ENCODE measurements at regions not wholly inside any gene's neighbourhood (a gene's known extent, or its start where the extent isn't known, plus 50 kb on each side); places are given as distances from the start of the nearest gene placed in this dataset.

DNA sequence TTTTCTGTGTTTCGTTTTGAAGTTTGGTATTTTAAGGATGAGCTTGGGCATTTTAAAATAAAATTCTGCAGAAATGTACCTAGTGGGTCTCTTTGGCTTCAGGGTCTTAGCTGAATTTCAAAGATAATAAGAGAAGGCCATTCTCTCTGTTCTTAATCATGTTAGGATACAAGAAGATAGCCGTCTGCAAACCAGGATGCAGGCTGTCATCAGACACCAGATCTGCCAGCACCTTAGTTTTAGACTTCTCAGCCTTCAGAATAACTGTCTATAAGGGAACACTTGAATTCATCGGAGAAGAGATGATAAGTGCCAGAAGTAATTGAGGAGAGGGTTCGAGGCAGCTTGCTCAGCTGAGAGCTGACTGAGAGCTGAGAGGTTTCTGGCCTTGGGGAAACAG is 202.1 kb downstream of the REEP3 start:
- H3K27me3 ChIP-seq (ENCODE audit: insufficient read depth, low read depth, severe bottlenecking) = no peaks in the 10 kb centered on the region
- no peak for DNase-seq
- no peaks in the 10 kb centered on the region for H3K9me3 ChIP-seq (ENCODE audit: severe bottlenecking)
- no peak overlapping the region for H3K4me3 ChIP-seq (ENCODE audit: low read depth, low read length)
- no peaks in the 10 kb centered on the region for H3K36me3 ChIP-seq
- H3K27ac ChIP-seq = no peak overlapping the region
- TF ChIP-seq, protein P1, sequence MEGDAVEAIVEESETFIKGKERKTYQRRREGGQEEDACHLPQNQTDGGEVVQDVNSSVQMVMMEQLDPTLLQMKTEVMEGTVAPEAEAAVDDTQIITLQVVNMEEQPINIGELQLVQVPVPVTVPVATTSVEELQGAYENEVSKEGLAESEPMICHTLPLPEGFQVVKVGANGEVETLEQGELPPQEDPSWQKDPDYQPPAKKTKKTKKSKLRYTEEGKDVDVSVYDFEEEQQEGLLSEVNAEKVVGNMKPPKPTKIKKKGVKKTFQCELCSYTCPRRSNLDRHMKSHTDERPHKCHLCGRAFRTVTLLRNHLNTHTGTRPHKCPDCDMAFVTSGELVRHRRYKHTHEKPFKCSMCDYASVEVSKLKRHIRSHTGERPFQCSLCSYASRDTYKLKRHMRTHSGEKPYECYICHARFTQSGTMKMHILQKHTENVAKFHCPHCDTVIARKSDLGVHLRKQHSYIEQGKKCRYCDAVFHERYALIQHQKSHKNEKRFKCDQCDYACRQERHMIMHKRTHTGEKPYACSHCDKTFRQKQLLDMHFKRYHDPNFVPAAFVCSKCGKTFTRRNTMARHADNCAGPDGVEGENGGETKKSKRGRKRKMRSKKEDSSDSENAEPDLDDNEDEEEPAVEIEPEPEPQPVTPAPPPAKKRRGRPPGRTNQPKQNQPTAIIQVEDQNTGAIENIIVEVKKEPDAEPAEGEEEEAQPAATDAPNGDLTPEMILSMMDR (IDR thresholded peaks at IDR 0.05; ENCODE audit: low read depth, low read length) = no peak

DNA sequence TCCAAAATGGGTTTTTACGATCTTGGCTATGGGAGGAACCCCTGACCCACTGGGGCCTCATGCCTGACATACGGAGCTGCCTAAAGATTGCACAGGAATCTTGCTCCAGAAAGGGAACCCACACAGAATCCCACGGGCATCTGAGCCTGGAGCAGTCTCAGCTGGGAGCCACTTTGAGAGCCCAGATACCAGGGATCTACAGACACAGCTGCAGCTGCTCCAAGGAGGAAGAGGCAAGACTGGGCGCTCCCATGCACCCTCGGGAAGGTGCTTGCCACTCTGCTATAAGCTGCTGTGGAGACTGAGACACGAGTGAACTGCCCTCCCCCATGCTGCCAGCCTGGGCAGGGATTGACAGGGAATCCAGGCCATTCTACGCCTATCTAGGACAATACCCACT is 202.5 kb downstream of the REEP3 start:
- no peak overlapping the region for H3K27ac ChIP-seq
- DNase-seq = no peak
- H3K9me3 ChIP-seq (ENCODE audit: severe bottlenecking) = no peaks in the 10 kb centered on the region
- no peaks in the 10 kb centered on the region for H3K36me3 ChIP-seq
- TF ChIP-seq, protein P1 (IDR thresholded peaks at IDR 0.05; ENCODE audit: low read depth, low read length) = no peak
- no peak overlapping the region for H3K4me3 ChIP-seq (ENCODE audit: low read depth, low read length)
- no peaks in the 10 kb centered on the region for H3K27me3 ChIP-seq (ENCODE audit: insufficient read depth, low read depth, severe bottlenecking)

DNA sequence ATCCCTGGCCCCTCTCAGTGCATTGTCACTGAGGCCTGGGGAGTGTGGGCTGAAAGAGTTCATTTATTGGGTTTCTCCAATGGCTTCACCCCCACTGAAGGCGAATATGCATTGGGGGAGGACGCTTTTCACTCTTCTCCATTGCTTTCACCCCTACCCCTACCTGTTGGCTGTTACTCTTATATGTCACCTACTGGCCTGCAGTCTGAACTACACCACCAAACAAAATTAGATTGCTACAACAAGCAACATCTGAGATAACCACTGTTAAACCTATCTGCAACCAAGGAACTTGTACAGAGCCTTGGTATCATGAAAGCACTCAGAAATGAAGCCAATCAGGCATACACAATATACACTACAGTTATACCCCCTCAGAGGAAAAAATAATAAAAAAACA is 203.7 kb downstream of the REEP3 start:
- no peak for DNase-seq
- H3K9me3 ChIP-seq (ENCODE audit: severe bottlenecking) = no peaks in the 10 kb centered on the region
- no peak overlapping the region for H3K4me3 ChIP-seq (ENCODE audit: low read depth, low read length)
- TF ChIP-seq, protein P1 (IDR thresholded peaks at IDR 0.05; ENCODE audit: low read depth, low read length) = no peak
- no peaks in the 10 kb centered on the region for H3K27me3 ChIP-seq (ENCODE audit: insufficient read depth, low read depth, severe bottlenecking)
- H3K27ac ChIP-seq = no peak overlapping the region
- H3K36me3 ChIP-seq = no peaks in the 10 kb centered on the region

DNA sequence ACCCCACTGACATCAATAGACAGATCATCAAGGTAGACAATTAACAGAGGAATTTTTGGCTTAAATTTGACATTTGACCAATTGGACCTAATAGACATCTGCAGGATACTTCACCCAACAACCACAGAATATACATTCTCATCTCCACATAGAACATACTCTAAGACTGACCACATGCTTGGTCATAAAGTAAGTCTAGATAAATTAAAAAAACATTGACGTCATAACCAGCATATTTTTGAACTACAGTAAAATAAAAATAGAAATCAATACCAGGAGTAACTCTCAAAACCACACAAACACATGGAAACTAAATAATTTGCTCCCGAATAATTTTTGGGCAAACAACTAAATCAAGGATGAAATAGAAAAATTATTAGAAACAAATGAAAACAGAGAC is 205.7 kb downstream of the REEP3 start:
- TF ChIP-seq, protein P1 (IDR thresholded peaks at IDR 0.05; ENCODE audit: low read depth, low read length) = no peak
- no peak for DNase-seq
- no peaks in the 10 kb centered on the region for H3K27me3 ChIP-seq (ENCODE audit: insufficient read depth, low read depth, severe bottlenecking)
- no peak overlapping the region for H3K27ac ChIP-seq
- H3K4me3 ChIP-seq (ENCODE audit: low read depth, low read length) = no peak overlapping the region
- H3K36me3 ChIP-seq = no peaks in the 10 kb centered on the region
- H3K9me3 ChIP-seq (ENCODE audit: severe bottlenecking) = no peaks in the 10 kb centered on the region

DNA sequence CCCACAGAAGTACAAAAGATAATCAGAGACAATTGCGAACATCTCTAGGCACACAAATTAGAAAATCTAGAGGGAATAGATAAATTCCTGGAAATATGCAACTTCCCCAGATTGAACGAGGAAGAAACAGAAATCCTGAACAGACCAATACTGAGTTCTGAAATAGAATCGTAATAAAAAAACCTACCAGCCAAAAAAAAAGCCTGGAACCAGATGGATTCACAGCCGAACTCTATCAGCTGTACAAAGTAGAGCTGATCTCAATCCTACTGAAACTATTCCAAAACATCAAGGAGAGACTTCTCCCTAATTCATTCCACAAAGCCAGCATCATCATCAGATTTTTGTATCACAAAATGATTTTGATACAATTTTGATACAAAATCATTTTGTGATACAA is 206.4 kb downstream of the REEP3 start:
- TF ChIP-seq, protein P1 (IDR thresholded peaks at IDR 0.05; ENCODE audit: low read depth, low read length) = no peak
- Histone ChIP-seq H3K27ac (no peak overlapping the region), H3K9me3 (ENCODE audit: severe bottlenecking) (no peaks in the 10 kb centered on the region), H3K27me3 (ENCODE audit: insufficient read depth, low read depth, severe bottlenecking) (no peaks in the 10 kb centered on the region), H3K36me3 (no peaks in the 10 kb centered on the region), H3K4me3 (ENCODE audit: low read depth, low read length) (no peak overlapping the region)
- DNase-seq = no peak

DNA sequence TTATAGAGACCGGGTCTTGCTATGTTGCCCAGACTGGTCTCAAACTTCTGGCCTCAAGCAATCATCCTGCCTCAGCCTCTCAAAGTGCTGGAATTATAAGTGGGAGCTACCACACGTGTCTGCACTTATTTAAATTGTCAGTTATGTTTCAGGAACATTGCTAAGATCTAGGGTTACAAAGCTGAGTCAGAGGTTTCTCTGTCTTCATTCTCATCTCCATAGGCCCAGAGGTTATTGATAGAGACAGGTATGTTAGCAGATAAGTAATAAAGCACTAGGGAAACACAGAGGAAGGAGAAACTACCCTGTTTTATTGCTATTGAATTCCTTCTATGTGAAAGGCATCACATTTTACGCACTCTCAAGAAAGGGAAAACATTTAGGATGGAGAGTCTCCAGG is 214.1 kb downstream of the REEP3 start:
- Histone ChIP-seq H3K4me3 (ENCODE audit: low read depth, low read length) (no peak overlapping the region), H3K36me3 (no peaks in the 10 kb centered on the region), H3K27ac (no peak overlapping the region), H3K27me3 (ENCODE audit: insufficient read depth, low read depth, severe bottlenecking) (no peaks in the 10 kb centered on the region), H3K9me3 (ENCODE audit: severe bottlenecking) (no peaks in the 10 kb centered on the region)
- TF ChIP-seq, protein P1 (IDR thresholded peaks at IDR 0.05; ENCODE audit: low read depth, low read length) = no peak
- no peak for DNase-seq
